ENCODE measurements at regions not wholly inside any gene's neighbourhood (a gene's known extent, or its start where the extent isn't known, plus 50 kb on each side); places are given as distances from the start of the nearest gene placed in this dataset.
A peak's percentile ranks its signal among the peaks of the same experiment; 100 is the strongest.

DNA sequence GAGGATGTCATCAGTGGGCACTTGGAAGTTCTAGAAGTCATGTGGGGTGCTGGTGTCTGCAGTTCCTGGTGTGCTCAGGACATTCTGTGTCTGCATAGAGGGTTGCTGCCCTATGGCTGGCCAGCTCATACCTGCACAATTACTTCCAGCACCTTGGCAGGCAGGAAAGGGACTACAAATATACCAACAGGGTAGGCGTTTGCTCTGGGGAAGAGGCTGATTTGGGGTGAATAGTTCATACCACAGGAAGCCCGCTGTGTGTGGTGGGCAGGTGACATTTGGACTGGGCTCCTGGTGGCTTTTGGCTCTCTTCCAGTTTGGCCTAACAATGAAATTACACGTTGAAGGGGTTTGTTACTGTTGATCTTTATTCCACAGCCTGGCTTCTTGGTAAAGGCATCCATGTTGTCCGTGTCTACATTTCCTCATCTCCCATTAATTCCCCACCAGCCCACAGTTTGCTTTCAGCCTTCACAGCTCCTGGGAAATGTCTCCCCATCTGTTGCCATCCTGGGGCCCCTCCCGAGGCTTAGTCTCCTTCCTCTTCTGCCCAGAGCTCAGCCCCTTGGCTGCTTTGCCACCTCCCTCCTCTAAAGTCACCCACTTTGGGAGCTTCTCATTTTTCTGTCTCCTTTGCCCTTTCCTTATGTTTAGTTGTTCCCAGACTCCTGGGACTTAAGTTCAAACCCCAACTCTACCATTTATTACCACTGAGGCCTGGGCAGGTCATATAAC is 88.1 kb downstream of the RSPH3 start:
- peaks cover 27% of the 10 kb centered on the region for H3K4me1 ChIP-seq
- H3K36me3 ChIP-seq: no peaks in the 10 kb centered on the region
- H3K4me3 ChIP-seq: no peak overlapping the region
- peak overlapping the region; percentile 76 for H3K4me2 ChIP-seq
- H3F3A ChIP-seq (ENCODE audit: low read depth): peaks cover 22% of the 10 kb centered on the region
- Mint-ChIP-seq H3K9me3 (peaks cover 4% of the 10 kb centered on the region), H3K36me3 (peaks cover 3% of the 10 kb centered on the region), H3K4me1 (peaks cover 41% of the 10 kb centered on the region), H3K27me3 (ENCODE audit: insufficient read depth, low read depth) (peaks cover 6% of the 10 kb centered on the region), H3K4me3 (no peak overlapping the region), H3K27ac (peak overlapping the region; percentile 98)
- no peaks in the 10 kb centered on the region for H3K27me3 ChIP-seq
- H3K27ac ChIP-seq: peak overlapping the region; percentile 68
- no peaks in the 10 kb centered on the region for H4K20me1 ChIP-seq (ENCODE audit: low read depth)
- peak overlapping the region; percentile 2 for H2AFZ ChIP-seq (replicated peaks)
- TF ChIP-seq EZH2phosphoT487 (IDR thresholded peaks at IDR 0.05): no peak
- H3K9ac ChIP-seq: no peak overlapping the region
- no peaks in the 10 kb centered on the region for H3K79me2 ChIP-seq (ENCODE audit: low read depth)
- H3K9me3 ChIP-seq (ENCODE audit: low read depth): no peaks in the 10 kb centered on the region
- no peak for DNase-seq (ENCODE audit: low spot score)

- DNase-seq (ENCODE audit: low spot score): peak; percentile 76
- peaks cover 3% of the 10 kb centered on the region for H3K36me3 Mint-ChIP-seq
- Histone ChIP-seq H2AFZ (replicated peaks) (peak overlapping the region; percentile 11), H3K27ac (peak overlapping the region; percentile 68), H3K4me2 (peak overlapping the region; percentile 76), H4K20me1 (ENCODE audit: low read depth) (no peaks in the 10 kb centered on the region), H3K79me2 (ENCODE audit: low read depth) (no peaks in the 10 kb centered on the region), H3K9me3 (ENCODE audit: low read depth) (no peaks in the 10 kb centered on the region), H3K36me3 (no peaks in the 10 kb centered on the region), H3K4me3 (peak overlapping the region; percentile 31), H3F3A (ENCODE audit: low read depth) (peaks cover 22% of the 10 kb centered on the region), H3K4me1 (peaks cover 27% of the 10 kb centered on the region), H3K9ac (no peak overlapping the region), H3K27me3 (no peaks in the 10 kb centered on the region)
- peaks cover 41% of the 10 kb centered on the region for H3K4me1 Mint-ChIP-seq
- peaks cover 9% of the 10 kb centered on the region for H3K9me3 Mint-ChIP-seq
- TF ChIP-seq EZH2phosphoT487 (IDR thresholded peaks at IDR 0.05): no peak
- TF ChIP-seq, protein P1, sequence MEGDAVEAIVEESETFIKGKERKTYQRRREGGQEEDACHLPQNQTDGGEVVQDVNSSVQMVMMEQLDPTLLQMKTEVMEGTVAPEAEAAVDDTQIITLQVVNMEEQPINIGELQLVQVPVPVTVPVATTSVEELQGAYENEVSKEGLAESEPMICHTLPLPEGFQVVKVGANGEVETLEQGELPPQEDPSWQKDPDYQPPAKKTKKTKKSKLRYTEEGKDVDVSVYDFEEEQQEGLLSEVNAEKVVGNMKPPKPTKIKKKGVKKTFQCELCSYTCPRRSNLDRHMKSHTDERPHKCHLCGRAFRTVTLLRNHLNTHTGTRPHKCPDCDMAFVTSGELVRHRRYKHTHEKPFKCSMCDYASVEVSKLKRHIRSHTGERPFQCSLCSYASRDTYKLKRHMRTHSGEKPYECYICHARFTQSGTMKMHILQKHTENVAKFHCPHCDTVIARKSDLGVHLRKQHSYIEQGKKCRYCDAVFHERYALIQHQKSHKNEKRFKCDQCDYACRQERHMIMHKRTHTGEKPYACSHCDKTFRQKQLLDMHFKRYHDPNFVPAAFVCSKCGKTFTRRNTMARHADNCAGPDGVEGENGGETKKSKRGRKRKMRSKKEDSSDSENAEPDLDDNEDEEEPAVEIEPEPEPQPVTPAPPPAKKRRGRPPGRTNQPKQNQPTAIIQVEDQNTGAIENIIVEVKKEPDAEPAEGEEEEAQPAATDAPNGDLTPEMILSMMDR (IDR thresholded peaks at IDR 0.05): peak; percentile 22
- peaks cover 6% of the 10 kb centered on the region for H3K27me3 Mint-ChIP-seq (ENCODE audit: insufficient read depth, low read depth)
- H3K4me3 Mint-ChIP-seq: peak overlapping the region; percentile 62
- peak overlapping the region; percentile 98 for H3K27ac Mint-ChIP-seq
Measured at GRCh38 chr6:158910484-158911440, 89.2 kb downstream of the RSPH3 start.

GRCh38 chr6:158909938-158910337 is 90.1 kb downstream of the RSPH3 start:
- Histone ChIP-seq H4K20me1 (ENCODE audit: low read depth) (no peaks in the 10 kb centered on the region), H3K36me3 (no peaks in the 10 kb centered on the region), H3K9ac (no peak overlapping the region), H3K9me3 (ENCODE audit: low read depth) (peaks cover 5% of the 10 kb centered on the region), H3K4me2 (peak overlapping the region; percentile 76), H3K79me2 (ENCODE audit: low read depth) (no peaks in the 10 kb centered on the region), H3F3A (ENCODE audit: low read depth) (peaks cover 22% of the 10 kb centered on the region), H3K4me1 (peaks cover 27% of the 10 kb centered on the region), H3K27ac (peak overlapping the region; percentile 30), H2AFZ (replicated peaks) (peak overlapping the region; percentile 11), H3K27me3 (no peaks in the 10 kb centered on the region), H3K4me3 (peak overlapping the region; percentile 31)
- no peak for TF ChIP-seq EZH2phosphoT487 (IDR thresholded peaks at IDR 0.05)
- TF ChIP-seq EZH2 (IDR thresholded peaks at IDR 0.05): no peak
- TF ChIP-seq, protein P1 (IDR thresholded peaks at IDR 0.05): no peak
- Mint-ChIP-seq H3K36me3 (peaks cover 3% of the 10 kb centered on the region), H3K27ac (peak overlapping the region; percentile 93), H3K4me3 (peak overlapping the region; percentile 12), H3K4me1 (peaks cover 41% of the 10 kb centered on the region), H3K9me3 (peaks cover 15% of the 10 kb centered on the region), H3K27me3 (ENCODE audit: insufficient read depth, low read depth) (peaks cover 6% of the 10 kb centered on the region)
- peak; percentile 29 for DNase-seq (ENCODE audit: low spot score)
